CD14-positive monocyte (primary cell): ENCODE measurements at regions not wholly inside any gene's neighbourhood (a gene's known extent, or its start where the extent isn't known, plus 50 kb on each side); places are given as distances from the start of the nearest gene placed in this dataset.
A peak's percentile ranks its signal among the peaks of the same experiment; 100 is the strongest.

Source experiments
- DNase-seq, 3 donors: peaks; one replicate each; pipeline ENCODE4 v3.0.0-alpha.2; 2011 to 2022
- H2AFZ ChIP-seq: 2 replicates; pipeline ENCODE4 v1.6.0; 2012; ENCODE audit warnings: mild to moderate bottlenecking, low read depth, low read length, inconsistent platforms; ENCODE audit not compliant: insufficient read depth, poor library complexity, severe bottlenecking
- H3K27ac ChIP-seq, 2 donors: 1 replicate in 1 of 2; 2 replicates in 1 of 2; pipeline ENCODE4 v1.5.1; 2012 to 2013; ENCODE audit warnings: low read length in 2 of 2, control low read depth in 1 of 2, inconsistent platforms in 1 of 2, low read depth in 1 of 2, mild to moderate bottlenecking in 1 of 2
- H3K27me3 ChIP-seq, 2 donors: one replicate each; pipeline versions ENCODE4 v1.6.0 to v1.6.1; 2011 to 2013; ENCODE audit warnings: low read length in 2 of 2; ENCODE audit not compliant: control insufficient read depth in 2 of 2, insufficient read depth in 2 of 2
- H3K36me3 ChIP-seq, 2 donors: replicated peaks in 1 of 2; 1 replicate in 1 of 2; 2 replicates in 1 of 2; pipeline versions ENCODE4 v1.5.1 to v1.6.1; 2012 to 2013; ENCODE audit warnings: low read length in 2 of 2, control low read depth in 1 of 2, inconsistent platforms in 1 of 2, mild to moderate bottlenecking in 1 of 2; ENCODE audit not compliant: insufficient read depth in 2 of 2, control insufficient read depth in 1 of 2
- H3K4me1 ChIP-seq, 2 donors: 1 replicate in 1 of 2; 2 replicates in 1 of 2; pipeline versions ENCODE4 v1.5.1 to v1.6.1; 2012 to 2013; ENCODE audit warnings: low read length in 2 of 2, control low read depth in 1 of 2, inconsistent platforms in 1 of 2, mild to moderate bottlenecking in 1 of 2, moderate library complexity in 1 of 2; ENCODE audit not compliant: insufficient read depth in 2 of 2, control insufficient read depth in 1 of 2
- H3K4me2 ChIP-seq: replicated peaks from 2 replicates; pipeline ENCODE3; 2012; ENCODE audit warnings: low read length, moderate library complexity, mild to moderate bottlenecking; ENCODE audit not compliant: poor library complexity, severe bottlenecking; ENCODE audit errors: extremely low read depth
- H3K4me3 ChIP-seq, 3 experiments: fragments of 200-600 bp in 1 of 3; sonication (generic) in 1 of 3; replicated peaks in 1 of 3; 1 replicate in 2 of 3; 2 replicates in 1 of 3; pipeline ENCODE4 v1.5.1; 2011 to 2013; ENCODE audit warnings: low read length in 3 of 3, mild to moderate bottlenecking in 3 of 3, control low read depth in 2 of 3, low read depth in 2 of 3, inconsistent platforms in 1 of 3, moderate library complexity in 1 of 3
- H3K79me2 ChIP-seq: 2 replicates; pipeline ENCODE4 v1.6.0; 2012; ENCODE audit warnings: mild to moderate bottlenecking, control low read depth, inconsistent platforms, low read length, moderate library complexity; ENCODE audit not compliant: insufficient read depth
- H3K9ac ChIP-seq: 2 replicates; pipeline ENCODE4 v1.6.0; 2017; ENCODE audit warnings: low read length, mild to moderate bottlenecking; ENCODE audit not compliant: insufficient read depth, poor library complexity, severe bottlenecking
- H3K9me3 ChIP-seq, 2 donors: replicated peaks in 1 of 2; 1 replicate in 1 of 2; 2 replicates in 1 of 2; pipeline versions ENCODE4 v1.5.1 to v1.6.1; 2012 to 2013; ENCODE audit warnings: low read length in 2 of 2, control low read depth in 1 of 2; ENCODE audit not compliant: control insufficient read depth in 1 of 2, insufficient read depth in 1 of 2
- H4K20me1 ChIP-seq: 2 replicates; pipeline ENCODE4 v1.6.0; 2012; ENCODE audit warnings: mild to moderate bottlenecking, low read length, control low read depth, moderate library complexity; ENCODE audit not compliant: insufficient read depth
- H3K27ac Mint-ChIP-seq, 7 donors: one replicate each; pipeline ENCODE4 v1.8.0; 2020; ENCODE audit warnings: mild to moderate bottlenecking in 7 of 7, mixed read lengths in 7 of 7, moderate library complexity in 6 of 7, inconsistent platforms in 2 of 7
- H3K27me3 Mint-ChIP-seq, 3 donors: one replicate each; pipeline ENCODE4 v1.8.0; 2021 to 2022; ENCODE audit warnings: low read depth in 3 of 3, mild to moderate bottlenecking in 3 of 3, mixed read lengths in 3 of 3, moderate library complexity in 3 of 3, inconsistent platforms in 1 of 3
- H3K36me3 Mint-ChIP-seq, 2 donors: one replicate each; pipeline ENCODE4 v1.8.0; 2020; ENCODE audit warnings: mixed read lengths in 2 of 2, inconsistent platforms in 1 of 2, mild to moderate bottlenecking in 1 of 2
- H3K4me1 Mint-ChIP-seq: one replicate; pipeline ENCODE4 v1.8.0; 2020; ENCODE audit warnings: mild to moderate bottlenecking, mixed read lengths
- H3K4me3 Mint-ChIP-seq, 2 donors: one replicate each; pipeline ENCODE4 v1.8.0; 2020; ENCODE audit warnings: mild to moderate bottlenecking in 2 of 2, mixed read lengths in 2 of 2, moderate library complexity in 1 of 2
- H3K9me3 Mint-ChIP-seq, 7 donors: one replicate each; pipeline ENCODE4 v1.8.0; 2020 to 2022; ENCODE audit warnings: mixed read lengths in 7 of 7, mild to moderate bottlenecking in 6 of 7, moderate library complexity in 6 of 7, inconsistent platforms in 2 of 7
- WGBS: methylation state at CpG from one replicate; pipeline ENCODE4 v1.1.5; 2013; ENCODE audit warnings: missing lambda C conversion rate; ENCODE audit not compliant: insufficient coverage; 5-methylcytosine and 5-hydroxymethylcytosine counted together
- intact Hi-C, 2 donors: fragments of 100-400 bp; cut with micrococcal nuclease; formaldehyde crosslinking; loops; one replicate each; pipeline versions ENCODE4 v1.15.0 to v1.15.1; 2023
- TF ChIP-seq, protein P1 (sequence below): fragments of 200-600 bp; IDR thresholded peaks from one replicate; pipeline ENCODE4 v1.8.0; 2022; ENCODE audit warnings: antibody characterized with exemption, mild to moderate bottlenecking

DNA sequence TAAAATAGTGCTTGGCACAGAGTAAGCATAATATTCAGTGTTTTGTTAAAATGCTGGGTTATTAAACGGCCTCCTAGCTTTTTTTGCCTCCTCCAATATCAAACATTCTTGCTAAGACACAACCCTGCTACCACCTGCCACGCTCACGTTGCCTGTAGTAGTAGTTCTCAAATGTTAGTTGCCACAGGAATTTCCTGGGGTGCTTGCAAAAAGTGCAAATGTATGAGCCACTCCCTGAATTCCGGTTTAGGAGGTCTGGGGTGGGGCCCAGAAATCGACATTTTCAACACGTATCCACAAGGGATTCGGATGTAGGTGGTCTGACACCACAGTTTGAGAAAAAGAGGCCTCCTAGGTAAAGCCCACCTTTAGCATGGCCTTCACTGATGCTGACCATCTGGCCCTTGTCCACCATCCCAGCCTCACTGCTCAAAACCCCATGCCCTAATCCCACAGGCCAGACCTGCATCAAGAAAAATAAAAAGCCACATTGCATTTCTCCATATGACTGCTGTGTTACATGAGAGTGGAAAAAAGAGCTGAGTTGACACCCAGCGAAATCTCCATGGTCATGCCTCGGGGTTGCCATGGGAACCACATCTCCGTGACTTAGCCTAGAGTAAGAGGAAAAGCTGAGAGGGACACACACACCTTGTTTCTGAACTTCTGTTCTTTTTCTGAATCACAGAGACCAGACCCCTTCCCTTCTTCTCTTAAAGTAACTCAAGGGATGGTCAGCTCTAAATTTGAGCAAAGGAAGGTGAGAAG lies 116.4 kb upstream of the HES1 start:
- Mint-ChIP-seq H3K9me3 (no peaks in the 10 kb centered on the region), H3K27me3 (peaks cover 2 to 3% (median 2%) of the 10 kb centered on the region in 3 donors), H3K4me1 (no peaks in the 10 kb centered on the region), H3K4me3 (no peak overlapping the region), H3K27ac (peak overlapping the region in 1 of 7 donors; percentile 27), H3K36me3 (no peaks in the 10 kb centered on the region)
- Histone ChIP-seq H3K4me1 (no peaks in the 10 kb centered on the region), H3K4me2 (no peak overlapping the region), H3K27ac (no peak overlapping the region), H4K20me1 (no peaks in the 10 kb centered on the region), H3K4me3 (no peak overlapping the region), H3K9me3 (no peaks in the 10 kb centered on the region), H3K79me2 (no peaks in the 10 kb centered on the region), H3K27me3 (no peaks in the 10 kb centered on the region), H3K36me3 (no peaks in the 10 kb centered on the region), H3K9ac (no peak overlapping the region), H2AFZ (no peak overlapping the region)
- intact Hi-C loops, result no loop called here
- WGBS, result 98% methylated on average over 6 of the region's 10 CpGs
- TF ChIP-seq, protein P1, sequence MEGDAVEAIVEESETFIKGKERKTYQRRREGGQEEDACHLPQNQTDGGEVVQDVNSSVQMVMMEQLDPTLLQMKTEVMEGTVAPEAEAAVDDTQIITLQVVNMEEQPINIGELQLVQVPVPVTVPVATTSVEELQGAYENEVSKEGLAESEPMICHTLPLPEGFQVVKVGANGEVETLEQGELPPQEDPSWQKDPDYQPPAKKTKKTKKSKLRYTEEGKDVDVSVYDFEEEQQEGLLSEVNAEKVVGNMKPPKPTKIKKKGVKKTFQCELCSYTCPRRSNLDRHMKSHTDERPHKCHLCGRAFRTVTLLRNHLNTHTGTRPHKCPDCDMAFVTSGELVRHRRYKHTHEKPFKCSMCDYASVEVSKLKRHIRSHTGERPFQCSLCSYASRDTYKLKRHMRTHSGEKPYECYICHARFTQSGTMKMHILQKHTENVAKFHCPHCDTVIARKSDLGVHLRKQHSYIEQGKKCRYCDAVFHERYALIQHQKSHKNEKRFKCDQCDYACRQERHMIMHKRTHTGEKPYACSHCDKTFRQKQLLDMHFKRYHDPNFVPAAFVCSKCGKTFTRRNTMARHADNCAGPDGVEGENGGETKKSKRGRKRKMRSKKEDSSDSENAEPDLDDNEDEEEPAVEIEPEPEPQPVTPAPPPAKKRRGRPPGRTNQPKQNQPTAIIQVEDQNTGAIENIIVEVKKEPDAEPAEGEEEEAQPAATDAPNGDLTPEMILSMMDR, result no peak
- DNase-seq, result no peak

DNA sequence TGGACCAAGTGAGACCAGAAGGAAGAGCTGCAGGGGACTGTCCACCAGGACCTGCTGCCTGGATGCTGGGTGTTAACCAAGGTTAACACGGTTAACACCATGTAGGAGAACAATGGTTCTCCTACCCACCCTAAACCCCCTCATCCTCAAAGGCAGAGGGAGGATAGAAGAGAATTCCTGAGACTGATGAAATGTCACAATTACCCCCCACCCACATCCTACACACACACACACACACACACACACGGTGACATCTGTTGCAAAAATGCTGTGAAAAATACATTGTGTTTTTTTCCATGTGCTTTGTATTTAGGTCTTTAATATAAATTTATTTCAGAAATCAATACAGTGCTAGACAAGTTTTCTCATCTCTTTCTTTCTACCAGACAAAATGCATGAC lies 113.9 kb upstream of the HES1 start:
- no peaks in the 10 kb centered on the region for H3K4me1 Mint-ChIP-seq
- Histone ChIP-seq H4K20me1 (no peaks in the 10 kb centered on the region), H3K4me1 (no peaks in the 10 kb centered on the region), H3K79me2 (no peaks in the 10 kb centered on the region), H3K27ac (no peak overlapping the region), H3K36me3 (no peaks in the 10 kb centered on the region), H3K4me2 (no peak overlapping the region), H3K27me3 (no peaks in the 10 kb centered on the region), H3K4me3 (no peak overlapping the region), H3K9ac (no peak overlapping the region), H2AFZ (no peak overlapping the region), H3K9me3 (no peaks in the 10 kb centered on the region)
- no peak overlapping the region for H3K4me3 Mint-ChIP-seq
- H3K36me3 Mint-ChIP-seq, result no peaks in the 10 kb centered on the region
- intact Hi-C loops, result no loop called here
- no peaks in the 10 kb centered on the region for H3K9me3 Mint-ChIP-seq
- DNase-seq, result no peak
- peaks cover 0 to 5% (median 2%) of the 10 kb centered on the region in 3 donors for H3K27me3 Mint-ChIP-seq
- no CpG with 5 or more reads among the region's 2 CpGs for WGBS
- no peak overlapping the region for H3K27ac Mint-ChIP-seq
- TF ChIP-seq, protein P1, result no peak
